ENCODE measurements at regions not wholly inside any gene's neighbourhood (a gene's known extent, or its start where the extent isn't known, plus 50 kb on each side); places are given as distances from the start of the nearest gene placed in this dataset.

DNA sequence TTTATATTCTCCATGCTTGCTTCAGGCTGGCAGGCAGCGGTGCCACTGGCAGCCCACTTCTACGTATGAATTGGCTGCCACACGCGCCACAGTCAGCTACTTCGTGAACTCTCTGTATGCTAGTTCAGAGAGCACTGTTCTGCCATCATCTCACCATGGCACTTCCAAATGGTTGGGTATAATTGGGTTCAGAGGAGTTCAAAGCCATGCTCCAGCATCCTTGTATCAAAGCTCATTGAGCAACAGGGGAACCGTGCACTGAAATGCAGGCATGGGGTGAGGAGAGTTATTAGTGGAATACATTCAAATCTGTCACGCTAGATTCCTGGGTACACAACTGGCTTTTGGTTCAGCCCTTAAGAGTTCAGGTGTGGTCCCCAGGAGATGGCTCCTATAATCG lies 519.9 kb upstream of the NOX3 start:
- DNase-seq (ENCODE audit: low read depth, low spot score) (no peak), ATAC-seq (no peak)
- Histone ChIP-seq H3K36me3 (ENCODE audit: control insufficient read depth in 1 of 2, insufficient read depth in 2 of 2, low read length in 2 of 2) (no peaks in the 10 kb centered on the region), H3K9ac (ENCODE audit: low read length) (no peak overlapping the region), H3K4me2 (ENCODE audit: low read length) (no peak overlapping the region), H3K27ac (ENCODE audit: low read depth, low read length) (no peak overlapping the region), H3K4me1 (ENCODE audit: control insufficient read depth in 1 of 2, insufficient read depth in 2 of 2, low read length in 2 of 2) (no peaks in the 10 kb centered on the region), H3K27me3 (ENCODE audit: insufficient read depth, low read length) (no peaks in the 10 kb centered on the region), H3K79me2 (ENCODE audit: insufficient read depth, low read length) (no peaks in the 10 kb centered on the region), H4K20me1 (ENCODE audit: insufficient read depth) (no peaks in the 10 kb centered on the region), H3K4me3 (replicated peaks in 1 of 2; ENCODE audit: low read depth in 1 of 2, low read length in 2 of 2) (no peak overlapping the region), H3K9me2 (ENCODE audit: insufficient read depth) (no peaks in the 10 kb centered on the region), H3K9me3 (ENCODE audit: control insufficient read depth in 1 of 2, insufficient read depth in 1 of 2, low read depth in 1 of 2, low read length in 2 of 2) (no peaks in the 10 kb centered on the region), H2AFZ (ENCODE audit: low read depth, low read length, poor library complexity, severe bottlenecking) (no peak overlapping the region)
- intact Hi-C loops (cut with micrococcal nuclease), result no loop called here
- CTCF ChIA-PET, result no interaction called here
- BruUV-seq (replicated peaks), result no TSS peak
- no peak for TF ChIP-seq JUND (IDR thresholded peaks at IDR 0.05)
- RAD21 ChIA-PET (ENCODE audit: low non-redundant PET in 1 of 2, low total read pairs in 2 of 2, uncharacterized antibody in 2 of 2, unreplicated experiment in 2 of 2), result no interaction called here
- POLR2A ChIA-PET, result no interaction called here

DNA sequence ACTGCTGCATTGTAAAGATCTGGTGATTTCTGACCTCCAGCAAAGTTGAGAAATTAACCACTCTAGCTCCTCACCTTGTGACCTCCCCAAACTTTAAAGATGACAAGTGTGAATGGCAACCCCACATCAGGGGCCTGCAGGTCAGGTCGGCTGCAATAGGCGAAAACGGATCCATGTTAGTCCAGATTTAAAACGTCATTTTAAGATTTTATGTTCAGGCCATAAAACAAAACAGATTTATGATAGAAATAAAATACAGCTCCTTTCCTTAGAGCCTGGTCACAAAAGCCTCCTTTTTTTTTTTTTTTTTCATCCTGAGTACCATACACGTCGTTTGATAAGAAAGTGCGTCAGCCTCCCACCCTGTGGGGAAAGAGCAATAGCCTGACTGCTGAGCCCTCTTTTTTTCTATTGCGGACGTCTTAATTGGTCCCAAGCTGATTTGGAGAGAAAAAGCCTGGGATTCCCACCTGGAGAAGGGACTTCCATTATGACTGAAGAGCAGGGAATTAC lies 519.2 kb upstream of the NOX3 start:
- Histone ChIP-seq H3K4me1 (ENCODE audit: control insufficient read depth in 1 of 2, insufficient read depth in 2 of 2, low read length in 2 of 2) (no peaks in the 10 kb centered on the region), H2AFZ (ENCODE audit: low read depth, low read length, poor library complexity, severe bottlenecking) (no peak overlapping the region), H3K9me2 (ENCODE audit: insufficient read depth) (no peaks in the 10 kb centered on the region), H3K27ac (ENCODE audit: low read depth, low read length) (no peak overlapping the region), H4K20me1 (ENCODE audit: insufficient read depth) (no peaks in the 10 kb centered on the region), H3K79me2 (ENCODE audit: insufficient read depth, low read length) (no peaks in the 10 kb centered on the region), H3K27me3 (ENCODE audit: insufficient read depth, low read length) (no peaks in the 10 kb centered on the region), H3K9ac (ENCODE audit: low read length) (no peak overlapping the region), H3K9me3 (ENCODE audit: control insufficient read depth in 1 of 2, insufficient read depth in 1 of 2, low read depth in 1 of 2, low read length in 2 of 2) (no peaks in the 10 kb centered on the region), H3K4me2 (ENCODE audit: low read length) (no peak overlapping the region), H3K4me3 (replicated peaks in 1 of 2; ENCODE audit: low read depth in 1 of 2, low read length in 2 of 2) (no peak overlapping the region), H3K36me3 (ENCODE audit: control insufficient read depth in 1 of 2, insufficient read depth in 2 of 2, low read length in 2 of 2) (no peaks in the 10 kb centered on the region)
- RAD21 ChIA-PET (ENCODE audit: low non-redundant PET in 1 of 2, low total read pairs in 2 of 2, uncharacterized antibody in 2 of 2, unreplicated experiment in 2 of 2), result no interaction called here
- BruUV-seq (replicated peaks), result no TSS peak
- intact Hi-C loops (cut with micrococcal nuclease), result no loop called here
- DNase-seq (ENCODE audit: low read depth, low spot score), result no peak
- no peak for ATAC-seq
- POLR2A ChIA-PET, result no interaction called here
- CTCF ChIA-PET, result no interaction called here
- TF ChIP-seq, protein P1, sequence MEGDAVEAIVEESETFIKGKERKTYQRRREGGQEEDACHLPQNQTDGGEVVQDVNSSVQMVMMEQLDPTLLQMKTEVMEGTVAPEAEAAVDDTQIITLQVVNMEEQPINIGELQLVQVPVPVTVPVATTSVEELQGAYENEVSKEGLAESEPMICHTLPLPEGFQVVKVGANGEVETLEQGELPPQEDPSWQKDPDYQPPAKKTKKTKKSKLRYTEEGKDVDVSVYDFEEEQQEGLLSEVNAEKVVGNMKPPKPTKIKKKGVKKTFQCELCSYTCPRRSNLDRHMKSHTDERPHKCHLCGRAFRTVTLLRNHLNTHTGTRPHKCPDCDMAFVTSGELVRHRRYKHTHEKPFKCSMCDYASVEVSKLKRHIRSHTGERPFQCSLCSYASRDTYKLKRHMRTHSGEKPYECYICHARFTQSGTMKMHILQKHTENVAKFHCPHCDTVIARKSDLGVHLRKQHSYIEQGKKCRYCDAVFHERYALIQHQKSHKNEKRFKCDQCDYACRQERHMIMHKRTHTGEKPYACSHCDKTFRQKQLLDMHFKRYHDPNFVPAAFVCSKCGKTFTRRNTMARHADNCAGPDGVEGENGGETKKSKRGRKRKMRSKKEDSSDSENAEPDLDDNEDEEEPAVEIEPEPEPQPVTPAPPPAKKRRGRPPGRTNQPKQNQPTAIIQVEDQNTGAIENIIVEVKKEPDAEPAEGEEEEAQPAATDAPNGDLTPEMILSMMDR (IDR thresholded peaks at IDR 0.05 in 2 of 3, conservative IDR thresholded peaks at IDR 0.05 in 1 of 3; ENCODE audit: borderline replicate concordance in 1 of 3, insufficient read depth in 1 of 3, low read depth in 2 of 3, low read length in 2 of 3), result no peak
- no peak for TF ChIP-seq SRF (IDR thresholded peaks at IDR 0.05; ENCODE audit: low read depth)
- TF ChIP-seq EZH2phosphoT487 (IDR thresholded peaks at IDR 0.05; ENCODE audit: borderline replicate concordance), result no peak
- no peak for TF ChIP-seq ZFX (IDR thresholded peaks at IDR 0.05)
- TF ChIP-seq, protein P2, sequence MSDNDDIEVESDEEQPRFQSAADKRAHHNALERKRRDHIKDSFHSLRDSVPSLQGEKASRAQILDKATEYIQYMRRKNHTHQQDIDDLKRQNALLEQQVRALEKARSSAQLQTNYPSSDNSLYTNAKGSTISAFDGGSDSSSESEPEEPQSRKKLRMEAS (IDR thresholded peaks at IDR 0.05), result no peak
- TF ChIP-seq POLR2A (IDR thresholded peaks at IDR 0.05; ENCODE audit: borderline replicate concordance, extremely low read depth, insufficient read depth, insufficient read length), result no peak
- TF ChIP-seq, protein P3, sequence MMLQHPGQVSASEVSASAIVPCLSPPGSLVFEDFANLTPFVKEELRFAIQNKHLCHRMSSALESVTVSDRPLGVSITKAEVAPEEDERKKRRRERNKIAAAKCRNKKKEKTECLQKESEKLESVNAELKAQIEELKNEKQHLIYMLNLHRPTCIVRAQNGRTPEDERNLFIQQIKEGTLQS (IDR thresholded peaks at IDR 0.05), result no peak
- TF ChIP-seq CEBPB (IDR thresholded peaks at IDR 0.05; ENCODE audit: low read depth), result no peak
- no peak for TF ChIP-seq TCF7L2 (IDR thresholded peaks at IDR 0.05; ENCODE audit: borderline replicate concordance, extremely low read depth, insufficient read depth, insufficient read length)
- no peak for TF ChIP-seq POLR2AphosphoS5 (IDR thresholded peaks at IDR 0.05; ENCODE audit: low read depth, low read length)
- TF ChIP-seq RAD21 (IDR thresholded peaks at IDR 0.05; ENCODE audit: low read depth), result no peak
- TF ChIP-seq YY1 (IDR thresholded peaks at IDR 0.05; ENCODE audit: extremely low read depth, insufficient replicate concordance, low read depth, low read length), result no peak
- no peak for TF ChIP-seq FOSL1 (IDR thresholded peaks at IDR 0.05; ENCODE audit: low read depth)
- no peak for TF ChIP-seq SIN3A (IDR thresholded peaks at IDR 0.05; ENCODE audit: low read depth)
- TF ChIP-seq, protein P4, sequence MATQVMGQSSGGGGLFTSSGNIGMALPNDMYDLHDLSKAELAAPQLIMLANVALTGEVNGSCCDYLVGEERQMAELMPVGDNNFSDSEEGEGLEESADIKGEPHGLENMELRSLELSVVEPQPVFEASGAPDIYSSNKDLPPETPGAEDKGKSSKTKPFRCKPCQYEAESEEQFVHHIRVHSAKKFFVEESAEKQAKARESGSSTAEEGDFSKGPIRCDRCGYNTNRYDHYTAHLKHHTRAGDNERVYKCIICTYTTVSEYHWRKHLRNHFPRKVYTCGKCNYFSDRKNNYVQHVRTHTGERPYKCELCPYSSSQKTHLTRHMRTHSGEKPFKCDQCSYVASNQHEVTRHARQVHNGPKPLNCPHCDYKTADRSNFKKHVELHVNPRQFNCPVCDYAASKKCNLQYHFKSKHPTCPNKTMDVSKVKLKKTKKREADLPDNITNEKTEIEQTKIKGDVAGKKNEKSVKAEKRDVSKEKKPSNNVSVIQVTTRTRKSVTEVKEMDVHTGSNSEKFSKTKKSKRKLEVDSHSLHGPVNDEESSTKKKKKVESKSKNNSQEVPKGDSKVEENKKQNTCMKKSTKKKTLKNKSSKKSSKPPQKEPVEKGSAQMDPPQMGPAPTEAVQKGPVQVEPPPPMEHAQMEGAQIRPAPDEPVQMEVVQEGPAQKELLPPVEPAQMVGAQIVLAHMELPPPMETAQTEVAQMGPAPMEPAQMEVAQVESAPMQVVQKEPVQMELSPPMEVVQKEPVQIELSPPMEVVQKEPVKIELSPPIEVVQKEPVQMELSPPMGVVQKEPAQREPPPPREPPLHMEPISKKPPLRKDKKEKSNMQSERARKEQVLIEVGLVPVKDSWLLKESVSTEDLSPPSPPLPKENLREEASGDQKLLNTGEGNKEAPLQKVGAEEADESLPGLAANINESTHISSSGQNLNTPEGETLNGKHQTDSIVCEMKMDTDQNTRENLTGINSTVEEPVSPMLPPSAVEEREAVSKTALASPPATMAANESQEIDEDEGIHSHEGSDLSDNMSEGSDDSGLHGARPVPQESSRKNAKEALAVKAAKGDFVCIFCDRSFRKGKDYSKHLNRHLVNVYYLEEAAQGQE (IDR thresholded peaks at IDR 0.05; ENCODE audit: low read depth), result no peak
- no peak for TF ChIP-seq CBX3 (IDR thresholded peaks at IDR 0.05; ENCODE audit: low read depth)
- TF ChIP-seq ELF1 (IDR thresholded peaks at IDR 0.05; ENCODE audit: borderline replicate concordance, low read depth), result no peak
